Activated naive CD4-positive, alpha-beta T cell treated with anti-CD3 and anti-CD28 coated beads, Interleukin-2, amount 50 U/mL, for 72 hours (primary cell): ENCODE measurements at regions not wholly inside any gene's neighbourhood (a gene's known extent, or its start where the extent isn't known, plus 50 kb on each side); places are given as distances from the start of the nearest gene placed in this dataset.
"Not testable (repeated sequence)": the region's sequence is repeated elsewhere in the genome, so short reads cannot be mapped to it uniquely, and the experiment has no call there.

Source experiments
- ATAC-seq, 2 donors: fragments of 150-1000 bp; cut with Tn5 transposase; 2 replicates each; pipeline ENCODE4 v1.10.0; 2021; ENCODE audit warnings: mild to moderate bottlenecking in 2 of 2, moderate library complexity in 2 of 2
- DNase-seq, 2 donors: peaks; one replicate each; pipeline ENCODE4 v3.0.0; 2021 to 2022; ENCODE audit warnings: low spot score in 2 of 2
- H3K27ac Mint-ChIP-seq, 2 donors: one replicate each; pipeline ENCODE4 v1.8.0; 2022; ENCODE audit warnings: mild to moderate bottlenecking in 2 of 2, mixed read lengths in 2 of 2
- H3K36me3 Mint-ChIP-seq, 2 donors: one replicate each; pipeline ENCODE4 v1.8.0; 2022; ENCODE audit warnings: mixed read lengths in 2 of 2
- H3K9me3 Mint-ChIP-seq, 2 donors: one replicate each; pipeline ENCODE4 v1.8.0; 2022; ENCODE audit warnings: mixed read lengths in 2 of 2

DNA sequence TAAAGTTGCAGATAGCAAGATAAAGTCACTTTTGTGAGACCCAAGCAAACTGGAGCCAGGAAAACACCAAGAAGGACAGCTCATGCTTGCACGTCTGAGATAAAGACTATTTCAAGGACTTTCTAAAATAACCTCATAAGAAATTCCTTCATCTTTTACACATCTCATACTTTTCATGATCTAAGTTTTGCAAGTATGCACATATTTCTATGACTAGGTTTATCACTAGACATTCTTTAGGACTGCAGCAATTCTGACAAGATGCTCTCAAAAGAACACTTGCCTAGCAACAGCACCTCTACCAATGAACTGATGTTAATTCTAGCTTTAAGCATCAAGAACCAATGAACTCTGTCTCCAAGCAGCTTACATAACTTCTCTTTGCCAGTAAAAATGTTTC, 457.6 kb downstream of the SEMA3D start:
- Mint-ChIP-seq H3K27ac (no peak overlapping the region), H3K9me3 (peaks cover 14 to 18% of the 10 kb centered on the region in 2 donors), H3K36me3 (no peaks in the 10 kb centered on the region)
- no peak for DNase-seq
- ATAC-seq = no peak

DNA sequence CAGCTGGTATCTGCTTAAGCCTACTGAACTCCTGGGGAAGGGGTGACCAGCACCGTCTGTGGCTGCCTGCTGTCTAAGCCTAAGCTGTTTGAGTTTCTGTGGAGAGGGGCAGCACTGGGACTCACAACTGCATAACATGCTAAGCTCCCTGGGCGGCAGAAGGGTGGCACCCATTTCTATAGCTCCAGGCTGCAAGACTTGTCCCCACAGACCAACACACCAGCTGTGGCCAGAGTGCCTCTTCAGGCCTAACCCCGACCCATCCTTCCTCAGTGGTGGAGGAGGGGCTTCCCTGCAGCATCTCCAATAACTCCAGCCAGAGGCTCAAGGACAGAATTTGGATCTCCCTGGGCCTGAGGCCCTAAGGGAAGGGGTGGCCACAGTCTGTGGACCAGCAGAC, 464.1 kb downstream of the SEMA3D start:
- ATAC-seq (no peak), DNase-seq (no peak)
- H3K36me3 Mint-ChIP-seq = no peaks in the 10 kb centered on the region
- H3K9me3 Mint-ChIP-seq = peaks cover 4 to 8% of the 10 kb centered on the region in 2 donors
- no peak overlapping the region for H3K27ac Mint-ChIP-seq

DNA sequence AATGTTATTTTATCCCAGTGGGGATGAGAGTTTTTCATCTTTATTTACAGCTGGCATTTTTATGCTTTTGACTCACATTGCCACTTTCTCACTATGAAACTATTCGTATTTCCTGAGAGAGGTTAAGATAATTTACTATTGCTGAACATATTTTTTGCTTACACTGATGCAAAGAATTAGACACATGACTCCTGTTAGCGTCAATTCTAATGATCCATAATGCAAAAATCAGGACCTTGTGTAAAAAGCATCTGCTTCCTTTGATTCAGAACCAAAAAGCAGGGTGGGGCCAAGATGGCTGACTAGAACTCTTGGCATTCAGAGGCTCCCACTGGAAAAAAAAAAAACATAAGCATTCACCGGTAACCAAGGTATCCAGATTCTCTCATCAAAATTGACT, 464.8 kb downstream of the SEMA3D start:
- Mint-ChIP-seq H3K36me3 (no peaks in the 10 kb centered on the region), H3K27ac (no peak overlapping the region), H3K9me3 (peaks cover 4 to 8% of the 10 kb centered on the region in 2 donors)
- ATAC-seq (no peak), DNase-seq (no peak)

DNA sequence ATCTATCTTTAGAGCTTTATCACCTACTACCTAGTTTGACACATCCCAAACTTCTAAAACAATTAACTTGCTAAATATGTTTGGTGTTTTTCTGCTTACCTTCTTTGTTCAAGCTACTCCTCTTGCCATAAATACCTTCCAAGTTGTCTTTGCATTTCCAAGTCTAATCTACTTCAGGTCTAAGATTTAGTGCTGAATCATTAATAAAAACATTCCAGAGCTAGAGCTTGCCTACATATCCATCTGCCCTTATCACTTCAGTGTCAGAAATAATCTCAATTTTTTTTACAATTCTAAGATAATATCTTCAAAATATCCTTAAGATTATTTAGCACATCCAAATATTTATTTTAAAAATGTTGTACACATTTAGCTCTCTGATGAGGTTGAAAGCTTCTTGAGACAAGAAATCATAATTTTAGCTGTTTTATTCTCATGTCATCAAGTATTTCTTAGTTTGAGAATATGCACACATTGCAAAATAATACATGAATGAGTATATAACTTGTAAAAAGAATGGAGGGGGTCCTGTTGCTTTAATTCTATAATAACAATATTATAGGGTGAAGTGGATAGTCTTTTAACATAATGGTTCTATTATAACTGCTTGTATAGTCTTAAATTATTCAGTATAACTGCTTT, 466.3 kb downstream of the SEMA3D start:
- Mint-ChIP-seq H3K9me3 (peaks cover 0 to 8% of the 10 kb centered on the region in 2 donors), H3K27ac (no peak overlapping the region), H3K36me3 (no peaks in the 10 kb centered on the region)
- no peak for ATAC-seq
- no peak for DNase-seq

DNA sequence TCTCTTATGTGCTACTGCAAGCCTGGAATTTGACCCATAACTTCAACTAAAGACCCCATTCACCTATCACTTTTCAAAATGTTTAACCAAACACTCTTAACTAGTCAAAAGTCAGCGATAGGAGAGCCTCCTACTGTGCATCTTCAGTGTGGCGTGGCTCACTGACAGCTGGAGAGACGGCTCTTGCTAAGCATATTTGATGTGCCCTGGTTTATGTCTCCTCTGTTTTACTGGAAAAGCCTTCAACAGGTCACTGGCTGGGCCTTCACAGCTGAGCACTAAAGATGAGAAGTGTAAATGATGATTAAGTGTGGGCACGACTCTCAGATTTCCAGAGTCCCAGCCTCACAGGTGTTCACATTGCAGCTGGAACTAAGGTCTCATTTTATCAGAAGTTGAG, 472.1 kb downstream of the SEMA3D start:
- DNase-seq = no peak
- Mint-ChIP-seq H3K36me3 (no peaks in the 10 kb centered on the region), H3K27ac (no peak overlapping the region), H3K9me3 (no peaks in the 10 kb centered on the region)
- no peak for ATAC-seq

DNA sequence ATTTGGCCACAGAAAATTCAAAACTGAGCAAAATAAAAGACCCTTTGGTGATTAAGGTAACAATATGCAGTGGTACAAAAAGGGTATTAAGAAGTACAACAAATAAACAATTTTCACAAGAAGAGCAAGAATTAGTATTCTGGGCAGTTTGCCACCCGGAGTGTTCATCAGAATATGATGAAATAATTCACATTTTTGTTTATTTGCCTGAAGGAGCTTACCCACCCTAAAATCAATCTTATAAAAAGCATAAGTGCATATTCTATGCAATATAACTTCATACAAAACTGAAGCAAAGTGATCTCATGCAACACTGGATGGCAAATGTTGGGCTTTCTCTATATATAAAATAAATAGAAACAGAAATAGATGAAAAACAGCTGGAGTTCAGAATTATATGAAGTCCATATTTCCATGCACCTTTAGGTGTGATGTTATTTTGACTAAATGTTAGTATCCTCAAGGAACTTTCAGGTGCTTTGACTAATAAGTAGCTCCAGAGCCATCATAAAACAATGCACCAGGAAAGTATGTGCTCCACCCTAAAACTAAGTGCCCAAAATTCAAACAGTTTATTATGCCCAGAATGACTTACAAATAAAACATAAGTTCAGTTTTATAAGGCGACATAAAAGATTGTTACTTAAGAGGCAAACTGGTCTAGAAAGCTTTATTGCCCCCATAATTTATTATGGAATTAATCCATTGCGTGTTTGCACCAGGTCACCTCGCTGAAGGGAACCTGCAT, 474.3 kb downstream of the SEMA3D start:
- Mint-ChIP-seq H3K27ac (no peak overlapping the region), H3K9me3 (no peaks in the 10 kb centered on the region), H3K36me3 (no peaks in the 10 kb centered on the region)
- no peak for ATAC-seq
- DNase-seq = no peak

DNA sequence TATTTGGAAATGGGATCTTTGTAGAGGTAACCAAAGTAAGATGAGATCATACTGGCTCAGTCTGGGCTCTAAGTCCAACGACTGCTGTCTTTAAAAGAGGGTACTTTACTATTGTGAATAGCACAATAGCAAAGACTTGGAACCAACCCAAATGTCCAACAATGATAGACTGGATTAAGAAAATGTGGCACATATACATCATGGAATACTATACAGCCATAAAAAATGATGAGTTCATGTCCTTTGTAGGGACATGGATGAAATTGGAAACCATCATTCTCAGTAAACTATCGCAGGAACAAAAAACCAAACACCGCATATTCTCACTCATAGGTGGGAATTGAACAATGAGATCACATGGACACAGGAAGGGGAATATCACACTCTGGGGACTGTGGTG, 476.3 kb downstream of the SEMA3D start:
- H3K36me3 Mint-ChIP-seq, ATAC-seq, H3K27ac Mint-ChIP-seq, DNase-seq, H3K9me3 Mint-ChIP-seq: not testable (repeated sequence)

DNA sequence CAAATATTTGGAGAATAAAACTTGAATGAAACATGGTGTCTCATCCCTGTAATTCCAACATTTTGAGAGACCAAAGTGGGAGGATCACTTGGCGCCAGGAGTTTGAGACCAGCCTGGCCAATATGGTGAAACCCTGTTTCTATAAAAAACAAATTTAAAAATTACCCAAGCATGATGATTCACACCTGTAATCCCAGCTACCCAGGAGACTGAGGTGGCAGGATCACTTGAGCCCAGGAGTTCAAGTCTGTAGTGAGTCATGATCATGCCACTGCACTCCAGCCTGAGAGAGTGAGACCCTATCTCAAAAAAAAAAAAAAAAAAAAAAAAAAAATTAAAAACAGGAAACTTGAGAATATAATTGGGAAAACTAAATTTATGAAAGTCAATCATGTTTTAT, 481.1 kb downstream of the SEMA3D start:
- H3K36me3 Mint-ChIP-seq = no peaks in the 10 kb centered on the region
- H3K27ac Mint-ChIP-seq = no peak overlapping the region
- ATAC-seq (no peak), DNase-seq (no peak)
- no peaks in the 10 kb centered on the region for H3K9me3 Mint-ChIP-seq

DNA sequence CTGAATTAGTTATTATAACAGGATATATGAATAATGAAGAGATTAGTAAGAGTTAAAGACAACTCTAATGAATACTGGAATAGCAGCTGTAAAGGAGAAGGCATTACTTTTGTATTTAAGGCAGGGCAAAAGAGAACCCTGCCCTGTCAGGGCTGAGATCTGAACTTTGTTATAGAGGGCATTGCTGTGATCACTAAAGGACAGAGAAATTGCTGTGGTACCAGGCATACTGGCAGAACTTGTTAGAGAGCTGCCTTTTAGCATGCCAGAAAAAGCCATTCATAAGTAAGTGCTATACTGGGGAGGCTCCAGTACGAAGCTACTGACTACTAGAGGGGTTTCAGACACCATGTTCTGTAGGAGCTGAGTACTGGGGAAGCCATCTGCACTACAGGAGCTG, 481.8 kb downstream of the SEMA3D start:
- H3K9me3 Mint-ChIP-seq = no peaks in the 10 kb centered on the region
- DNase-seq = no peak
- no peak overlapping the region for H3K27ac Mint-ChIP-seq
- H3K36me3 Mint-ChIP-seq = no peaks in the 10 kb centered on the region
- ATAC-seq = no peak

DNA sequence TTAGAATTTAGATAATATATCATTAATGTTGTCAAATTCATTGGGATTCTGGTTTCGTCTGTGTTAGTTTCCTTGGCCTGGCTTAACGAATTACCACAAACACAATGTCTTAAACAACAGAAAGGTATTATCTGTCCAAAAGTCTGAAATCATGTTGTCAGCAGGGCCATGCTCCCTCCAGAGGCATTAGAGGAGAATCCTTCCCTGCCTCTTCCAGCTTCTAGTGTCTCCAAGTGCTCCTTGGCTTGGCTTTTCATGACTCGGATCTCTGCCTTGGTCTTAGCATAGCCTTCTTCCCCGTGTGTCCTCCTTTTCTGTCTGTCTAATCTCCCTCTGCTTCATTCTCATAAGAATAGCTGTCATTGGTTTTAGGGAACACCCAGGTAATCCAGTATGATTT, 482.5 kb downstream of the SEMA3D start:
- no peak for DNase-seq
- no peak for ATAC-seq
- Mint-ChIP-seq H3K36me3 (no peaks in the 10 kb centered on the region), H3K27ac (no peak overlapping the region), H3K9me3 (no peaks in the 10 kb centered on the region)

DNA sequence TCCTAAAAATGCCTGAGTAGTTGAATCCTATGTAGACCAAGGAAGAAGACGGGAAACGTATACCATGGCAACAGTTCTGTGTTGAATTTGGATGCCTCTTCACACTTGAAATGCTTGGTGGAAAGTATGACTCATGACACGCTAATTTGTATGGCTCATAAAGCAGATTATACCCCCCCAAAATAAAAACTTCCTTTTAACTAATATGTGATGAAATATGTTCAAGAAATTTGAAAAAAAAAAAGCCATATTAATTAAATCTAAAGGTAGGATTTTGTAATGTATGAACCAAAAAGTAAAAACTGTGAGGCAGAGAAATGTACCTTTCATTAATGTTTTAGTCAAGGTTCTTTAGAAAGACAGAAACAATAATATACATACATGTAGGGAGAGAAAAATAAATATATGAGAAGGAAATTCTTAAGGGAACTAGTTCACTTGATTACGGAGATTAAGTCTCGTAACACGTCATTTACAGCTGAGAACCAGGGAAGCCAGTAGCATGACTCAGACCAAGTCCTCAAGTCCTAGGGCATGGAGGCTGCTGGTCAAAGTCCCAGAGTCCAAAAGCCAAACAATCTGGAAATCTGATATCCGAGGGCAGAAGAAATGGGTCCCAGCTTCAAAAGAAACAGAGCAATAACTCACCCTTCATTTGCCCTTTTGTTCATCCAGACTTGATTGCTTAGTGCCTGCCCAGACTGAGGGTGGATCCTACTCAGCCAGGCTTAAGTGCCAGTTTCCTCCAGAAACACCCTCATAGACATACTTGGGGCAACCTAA, 485.1 kb downstream of the SEMA3D start:
- Mint-ChIP-seq H3K27ac (no peak overlapping the region), H3K36me3 (no peaks in the 10 kb centered on the region), H3K9me3 (no peaks in the 10 kb centered on the region)
- ATAC-seq = no peak
- DNase-seq = no peak

DNA sequence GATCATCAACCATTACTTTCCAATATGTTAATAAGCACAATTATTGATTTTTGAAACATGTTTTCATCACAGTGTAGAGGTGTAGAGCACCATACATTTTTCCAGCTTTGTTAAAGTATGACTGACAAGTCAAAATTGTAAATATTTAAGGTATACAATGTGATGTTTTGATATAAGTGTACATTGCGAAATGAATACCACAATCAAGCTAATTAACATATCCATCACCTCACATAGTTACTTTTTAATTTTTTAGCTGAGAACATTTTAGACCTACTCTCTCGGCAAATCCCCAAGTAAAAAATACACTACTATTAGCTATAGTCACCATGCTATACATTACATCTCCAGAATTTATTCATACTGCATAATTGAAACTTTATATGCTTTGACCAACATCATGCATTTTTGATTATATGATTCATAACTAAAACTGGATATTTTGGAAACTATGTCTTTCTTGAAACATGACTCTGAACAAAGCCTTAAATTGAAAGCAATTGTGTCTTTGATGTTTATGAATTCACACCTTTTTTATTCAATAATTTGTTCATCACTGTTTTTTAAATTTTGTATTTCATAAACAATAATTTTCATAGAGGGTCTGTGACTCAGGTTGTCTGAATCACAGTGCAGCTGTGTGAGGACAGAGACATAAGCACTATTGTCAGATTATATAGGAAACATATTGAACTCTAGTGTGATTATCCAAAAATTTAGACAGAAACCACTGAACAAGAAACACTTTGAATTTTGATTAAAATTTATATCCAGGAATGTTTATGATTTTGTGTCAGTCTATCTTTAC, 486.1 kb downstream of the SEMA3D start:
- ATAC-seq = no peak

DNA sequence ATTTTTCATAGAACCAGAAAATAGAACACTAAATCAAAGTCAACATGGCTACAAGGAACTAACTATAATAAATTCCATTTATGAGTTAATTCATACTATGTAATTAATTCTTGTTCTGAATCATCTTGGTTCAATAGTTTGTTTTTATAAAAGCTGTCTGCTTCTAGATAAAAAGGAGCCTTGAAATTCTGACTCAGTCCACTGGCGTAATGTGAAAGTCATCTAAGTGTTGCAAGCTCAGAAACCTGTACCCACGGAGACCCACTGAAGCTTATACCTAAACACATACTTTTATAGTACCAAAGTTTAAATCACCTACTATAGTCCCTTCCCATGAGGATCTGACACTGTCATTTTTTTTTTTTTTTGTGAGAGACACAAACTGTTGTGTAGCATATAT, 489.4 kb downstream of the SEMA3D start:
- Mint-ChIP-seq H3K27ac (no peak overlapping the region), H3K36me3 (no peaks in the 10 kb centered on the region), H3K9me3 (no peaks in the 10 kb centered on the region)
- DNase-seq = no peak
- ATAC-seq = no peak

More for the DNA sequence above, 486.1 kb downstream of the SEMA3D start:
- Mint-ChIP-seq H3K36me3 (no peaks in the 10 kb centered on the region), H3K27ac (no peak overlapping the region), H3K9me3 (no peaks in the 10 kb centered on the region)
- no peak for DNase-seq

DNA sequence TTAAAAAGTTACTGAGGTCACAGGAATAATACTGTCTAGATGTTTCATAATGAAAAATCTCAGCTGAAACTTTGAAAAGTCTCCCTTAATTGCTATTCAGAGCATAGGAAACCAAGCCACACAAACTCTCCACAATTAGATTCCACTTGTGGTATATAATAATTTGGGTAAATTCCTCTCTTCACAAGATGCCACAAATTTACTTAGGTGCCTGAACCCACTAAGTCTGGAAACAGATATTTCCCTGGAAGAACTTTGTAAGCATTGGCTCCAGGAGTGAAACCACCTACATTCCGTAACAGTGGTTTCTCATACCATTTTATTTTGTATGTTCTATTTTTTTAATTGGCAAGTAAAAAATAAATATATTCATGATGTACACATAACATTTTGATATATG, 493.4 kb downstream of the SEMA3D start:
- ATAC-seq (no peak), DNase-seq (no peak)
- Mint-ChIP-seq H3K9me3 (peaks cover 5 to 11% of the 10 kb centered on the region in 2 donors), H3K27ac (no peak overlapping the region), H3K36me3 (no peaks in the 10 kb centered on the region)

DNA sequence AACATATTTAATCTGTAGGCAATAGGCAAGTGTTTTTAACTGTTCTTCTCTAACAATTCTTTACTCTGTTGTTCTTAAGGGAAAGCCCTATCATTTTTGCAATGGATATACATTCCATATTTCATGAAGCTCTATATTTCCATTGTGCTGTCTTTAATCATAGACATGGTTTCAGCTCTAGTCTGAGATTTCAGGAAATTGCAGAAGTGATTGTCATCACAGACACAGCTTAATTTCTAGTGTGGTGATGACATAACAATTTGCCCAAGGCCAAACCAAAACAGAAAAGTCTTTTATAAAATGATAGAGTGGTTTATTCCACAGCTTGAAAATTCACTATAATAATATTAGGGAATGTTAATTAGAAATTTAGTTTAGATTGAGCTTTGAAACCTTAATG, 494.1 kb upstream of the SEMA3A start:
- no peak for DNase-seq
- Mint-ChIP-seq H3K9me3 (peaks cover 5 to 11% of the 10 kb centered on the region in 2 donors), H3K27ac (no peak overlapping the region), H3K36me3 (no peaks in the 10 kb centered on the region)
- no peak for ATAC-seq

DNA sequence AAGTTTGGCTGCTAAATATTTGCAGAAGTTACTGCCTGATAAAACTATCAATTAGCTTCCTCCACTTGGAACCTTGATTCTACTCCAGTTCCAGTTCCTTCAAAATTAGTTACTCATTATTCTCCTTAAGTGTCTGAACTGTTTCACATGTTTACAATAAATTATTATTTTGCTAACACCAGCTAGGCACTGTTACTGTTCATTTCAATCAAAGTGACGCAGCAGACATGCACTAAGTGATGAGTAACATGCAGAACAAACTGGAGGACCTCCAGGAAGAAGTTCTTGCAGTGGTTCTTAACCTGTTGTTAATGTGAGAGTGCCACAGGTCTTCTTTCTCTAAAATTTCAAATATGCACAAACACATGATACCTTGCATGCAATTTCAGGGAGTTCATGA, 491.8 kb upstream of the SEMA3A start:
- DNase-seq (no peak), ATAC-seq (no peak)
- Mint-ChIP-seq H3K9me3 (peaks cover 5 to 7% of the 10 kb centered on the region in 2 donors), H3K36me3 (no peaks in the 10 kb centered on the region), H3K27ac (no peak overlapping the region)
